Hepatocyte (in vitro differentiated cells): ENCODE measurements at regions not wholly inside any gene's neighbourhood (a gene's known extent, or its start where the extent isn't known, plus 50 kb on each side); places are given as distances from the start of the nearest gene placed in this dataset.

Experiments used
- EZH2 ChIP-seq: fragments of 200-600 bp; sonication (generic); IDR thresholded peaks from 2 replicates; pipeline ENCODE4 v1.6.1; 2016; ENCODE audit warnings: antibody characterized with exemption, mild to moderate bottlenecking, borderline replicate concordance
- TF ChIP-seq, protein P1 (sequence below): fragments of 200-600 bp; sonication (generic); IDR thresholded peaks from 2 replicates; pipeline ENCODE4 v1.5.1; 2016; ENCODE audit warnings: antibody characterized with exemption, mild to moderate bottlenecking; ENCODE audit not compliant: poor library complexity

- no peak for TF ChIP-seq EZH2
- TF ChIP-seq, protein P1, sequence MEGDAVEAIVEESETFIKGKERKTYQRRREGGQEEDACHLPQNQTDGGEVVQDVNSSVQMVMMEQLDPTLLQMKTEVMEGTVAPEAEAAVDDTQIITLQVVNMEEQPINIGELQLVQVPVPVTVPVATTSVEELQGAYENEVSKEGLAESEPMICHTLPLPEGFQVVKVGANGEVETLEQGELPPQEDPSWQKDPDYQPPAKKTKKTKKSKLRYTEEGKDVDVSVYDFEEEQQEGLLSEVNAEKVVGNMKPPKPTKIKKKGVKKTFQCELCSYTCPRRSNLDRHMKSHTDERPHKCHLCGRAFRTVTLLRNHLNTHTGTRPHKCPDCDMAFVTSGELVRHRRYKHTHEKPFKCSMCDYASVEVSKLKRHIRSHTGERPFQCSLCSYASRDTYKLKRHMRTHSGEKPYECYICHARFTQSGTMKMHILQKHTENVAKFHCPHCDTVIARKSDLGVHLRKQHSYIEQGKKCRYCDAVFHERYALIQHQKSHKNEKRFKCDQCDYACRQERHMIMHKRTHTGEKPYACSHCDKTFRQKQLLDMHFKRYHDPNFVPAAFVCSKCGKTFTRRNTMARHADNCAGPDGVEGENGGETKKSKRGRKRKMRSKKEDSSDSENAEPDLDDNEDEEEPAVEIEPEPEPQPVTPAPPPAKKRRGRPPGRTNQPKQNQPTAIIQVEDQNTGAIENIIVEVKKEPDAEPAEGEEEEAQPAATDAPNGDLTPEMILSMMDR = no peak
Measured at GRCh38 chr20:60687213-60687612, 564.8 kb upstream of the CDH4 start.
